ENCODE measurements at regions not wholly inside any gene's neighbourhood (a gene's known extent, or its start where the extent isn't known, plus 50 kb on each side); places are given as distances from the start of the nearest gene placed in this dataset.

GRCh38 chr3:28846971-28847478 is 433.8 kb upstream of the RBMS3 start:
- no peak overlapping the region for H3K4me3 ChIP-seq (replicated peaks in 1 of 3; ENCODE audit: low read depth in 2 of 3, low read length in 3 of 3)
- H3K27ac Mint-ChIP-seq: no peak overlapping the region
- H3K27ac ChIP-seq (ENCODE audit: low read depth in 1 of 2, low read length in 2 of 2): no peak overlapping the region
- H3K4me3 Mint-ChIP-seq: no peak overlapping the region
- H3K4me1 Mint-ChIP-seq: no peaks in the 10 kb centered on the region
- H3K9ac ChIP-seq (ENCODE audit: insufficient read depth, low read length, poor library complexity, severe bottlenecking): no peak overlapping the region
- H2AFZ ChIP-seq (ENCODE audit: insufficient read depth, low read depth, low read length, poor library complexity, severe bottlenecking): no peak overlapping the region
- H3K27me3 Mint-ChIP-seq (ENCODE audit: low read depth in 3 of 3): peaks cover 0 to 1% (median 0%) of the 10 kb centered on the region in 3 donors
- H3K9me3 ChIP-seq (replicated peaks in 1 of 2; ENCODE audit: control insufficient read depth in 1 of 2, insufficient read depth in 1 of 2, low read length in 2 of 2): no peaks in the 10 kb centered on the region
- no peaks in the 10 kb centered on the region for H3K36me3 Mint-ChIP-seq
- TF ChIP-seq CTCF (IDR thresholded peaks at IDR 0.05): no peak
- peaks cover 0 to 2% (median 0%) of the 10 kb centered on the region in 7 donors for H3K9me3 Mint-ChIP-seq
- H3K79me2 ChIP-seq (ENCODE audit: insufficient read depth, low read length): no peaks in the 10 kb centered on the region
- H3K27me3 ChIP-seq (ENCODE audit: control insufficient read depth in 2 of 2, insufficient read depth in 2 of 2, low read length in 2 of 2): no peaks in the 10 kb centered on the region
- intact Hi-C loops (cut with micrococcal nuclease): no loop called here
- no peak for DNase-seq
- WGBS (ENCODE audit: insufficient coverage): 96% methylated on average over 7 of the region's 14 CpGs
- H3K4me2 ChIP-seq (replicated peaks; ENCODE audit: extremely low read depth, low read length, poor library complexity, severe bottlenecking): no peak overlapping the region
- no peaks in the 10 kb centered on the region for H4K20me1 ChIP-seq (ENCODE audit: insufficient read depth, low read length)
- H3K4me1 ChIP-seq (ENCODE audit: control insufficient read depth in 1 of 2, insufficient read depth in 2 of 2, low read length in 2 of 2): no peaks in the 10 kb centered on the region
- no peaks in the 10 kb centered on the region for H3K36me3 ChIP-seq (replicated peaks in 1 of 2; ENCODE audit: control insufficient read depth in 1 of 2, insufficient read depth in 2 of 2, low read length in 2 of 2)

GRCh38 chr3:28847736-28848135 is 433.1 kb upstream of the RBMS3 start:
- Histone ChIP-seq H2AFZ (ENCODE audit: insufficient read depth, low read depth, low read length, poor library complexity, severe bottlenecking) (no peak overlapping the region), H3K9ac (ENCODE audit: insufficient read depth, low read length, poor library complexity, severe bottlenecking) (no peak overlapping the region), H3K4me1 (ENCODE audit: control insufficient read depth in 1 of 2, insufficient read depth in 2 of 2, low read length in 2 of 2) (no peaks in the 10 kb centered on the region), H3K27me3 (ENCODE audit: control insufficient read depth in 2 of 2, insufficient read depth in 2 of 2, low read length in 2 of 2) (no peaks in the 10 kb centered on the region), H3K36me3 (replicated peaks in 1 of 2; ENCODE audit: control insufficient read depth in 1 of 2, insufficient read depth in 2 of 2, low read length in 2 of 2) (no peaks in the 10 kb centered on the region), H3K27ac (ENCODE audit: low read depth in 1 of 2, low read length in 2 of 2) (no peak overlapping the region), H3K79me2 (ENCODE audit: insufficient read depth, low read length) (no peaks in the 10 kb centered on the region), H4K20me1 (ENCODE audit: insufficient read depth, low read length) (no peaks in the 10 kb centered on the region), H3K4me2 (replicated peaks; ENCODE audit: extremely low read depth, low read length, poor library complexity, severe bottlenecking) (no peak overlapping the region), H3K9me3 (replicated peaks in 1 of 2; ENCODE audit: control insufficient read depth in 1 of 2, insufficient read depth in 1 of 2, low read length in 2 of 2) (no peaks in the 10 kb centered on the region), H3K4me3 (replicated peaks in 1 of 3; ENCODE audit: low read depth in 2 of 3, low read length in 3 of 3) (no peak overlapping the region)
- Mint-ChIP-seq H3K36me3 (no peaks in the 10 kb centered on the region), H3K4me3 (no peak overlapping the region), H3K4me1 (no peaks in the 10 kb centered on the region), H3K9me3 (peaks cover 0 to 2% (median 0%) of the 10 kb centered on the region in 7 donors), H3K27me3 (ENCODE audit: low read depth in 3 of 3) (peaks cover 0 to 1% (median 0%) of the 10 kb centered on the region in 3 donors), H3K27ac (no peak overlapping the region)
- DNase-seq: no peak
- TF ChIP-seq CTCF (IDR thresholded peaks at IDR 0.05): no peak
- intact Hi-C loops (cut with micrococcal nuclease): no loop called here
- WGBS (ENCODE audit: insufficient coverage): no CpG with 5 or more reads among the region's 4 CpGs

Data from CD14-positive monocyte (primary cell).